ENCODE measurements at regions not wholly inside any gene's neighbourhood (a gene's known extent, or its start where the extent isn't known, plus 50 kb on each side); places are given as distances from the start of the nearest gene placed in this dataset.
"Not testable (repeated sequence)": the region's sequence is repeated elsewhere in the genome, so short reads cannot be mapped to it uniquely, and the experiment has no call there.

GRCh38 chr6:103326760-103327757 is 1532.7 kb downstream of the HACE1 start:
- TF ChIP-seq CTCF (IDR thresholded peaks at IDR 0.05; ENCODE audit: insufficient read depth, low read length), result no peak
- DNase-seq (ENCODE audit: low read depth), result no peak
- no peak overlapping the region for H3K4me3 ChIP-seq (ENCODE audit: low read depth, low read length)

- DNase-seq (ENCODE audit: low read depth), result no peak
- H3K4me3 ChIP-seq (ENCODE audit: low read depth, low read length), result no peak overlapping the region
- no peak for TF ChIP-seq CTCF (IDR thresholded peaks at IDR 0.05; ENCODE audit: insufficient read depth, low read length)
Observed at GRCh38 chr6:103313432-103313831, 1546.3 kb downstream of the HACE1 start.

- DNase-seq (ENCODE audit: low read depth); H3K4me3 ChIP-seq (ENCODE audit: low read depth, low read length): not testable (repeated sequence)
Observed at GRCh38 chr6:103294376-103294775, 1565.3 kb downstream of the HACE1 start.

- DNase-seq (ENCODE audit: low read depth), result no peak
- no peak for TF ChIP-seq CTCF (IDR thresholded peaks at IDR 0.05; ENCODE audit: insufficient read depth, low read length)
- no peak overlapping the region for H3K4me3 ChIP-seq (ENCODE audit: low read depth, low read length)
Observed at GRCh38 chr6:103284835-103285234, 1574.9 kb downstream of the HACE1 start.

- H3K4me3 ChIP-seq (ENCODE audit: low read depth, low read length), result no peak overlapping the region
- TF ChIP-seq CTCF (IDR thresholded peaks at IDR 0.05; ENCODE audit: insufficient read depth, low read length), result no peak
- DNase-seq (ENCODE audit: low read depth), result no peak
Observed at GRCh38 chr6:103280417-103280816, 1579.3 kb downstream of the HACE1 start.

GRCh38 chr6:103277936-103278335 is 1581.8 kb downstream of the HACE1 start:
- no peak for DNase-seq (ENCODE audit: low read depth)
- no peak overlapping the region for H3K4me3 ChIP-seq (ENCODE audit: low read depth, low read length)
- no peak for TF ChIP-seq CTCF (IDR thresholded peaks at IDR 0.05; ENCODE audit: insufficient read depth, low read length)

GRCh38 chr6:103273048-103273447 is 1586.7 kb downstream of the HACE1 start:
- H3K4me3 ChIP-seq (ENCODE audit: low read depth, low read length), result no peak overlapping the region
- DNase-seq (ENCODE audit: low read depth), result no peak
- TF ChIP-seq CTCF (IDR thresholded peaks at IDR 0.05; ENCODE audit: insufficient read depth, low read length), result no peak
